Bronchial epithelial cell (primary cell): ENCODE measurements at regions not wholly inside any gene's neighbourhood (a gene's known extent, or its start where the extent isn't known, plus 50 kb on each side); places are given as distances from the start of the nearest gene placed in this dataset.
A peak's percentile ranks its signal among the peaks of the same experiment; 100 is the strongest.
"Not testable (repeated sequence)": the region's sequence is repeated elsewhere in the genome, so short reads cannot be mapped to it uniquely, and the experiment has no call there.

Experiments
- DNase-seq: peaks from one replicate; pipeline ENCODE4 v3.0.0-alpha.2; 2010; ENCODE audit warnings: low read depth
- FAIRE-seq: peaks from 2 replicates; lab custom pipeline; 2011; peaks lifted over from hg19 to GRCh38; lab: Jason Lieb, UNC
- H3K27me3 ChIP-seq: 2 replicates; pipeline ENCODE4 v1.5.1; 2011; ENCODE audit warnings: low read length; ENCODE audit not compliant: control insufficient read depth, insufficient read depth
- H3K36me3 ChIP-seq: 2 replicates; pipeline ENCODE4 v1.5.1; 2011; ENCODE audit warnings: low read length; ENCODE audit not compliant: control insufficient read depth, insufficient read depth
- H3K4me3 ChIP-seq: 2 replicates; pipeline ENCODE4 v1.5.1; 2011; ENCODE audit warnings: mild to moderate bottlenecking, low read depth, low read length, control low read depth
- CTCF ChIP-seq: IDR thresholded peaks from 2 replicates; pipeline ENCODE4 v1.5.1; 2011; ENCODE audit warnings: mild to moderate bottlenecking, moderate library complexity, low read length, control low read depth, inconsistent platforms; ENCODE audit not compliant: insufficient read depth, severe bottlenecking

GRCh38 chr2:234251326-234252271 lies 201.1 kb downstream of the SPP2 start:
- TF ChIP-seq CTCF: no peak
- Histone ChIP-seq H3K27me3 (no peaks in the 10 kb centered on the region), H3K36me3 (no peaks in the 10 kb centered on the region), H3K4me3 (no peak overlapping the region)
- peak; percentile 78 for DNase-seq
- FAIRE-seq: peak; percentile 97

- Histone ChIP-seq H3K27me3 (no peaks in the 10 kb centered on the region), H3K36me3 (no peaks in the 10 kb centered on the region), H3K4me3 (no peak overlapping the region)
- no peak for FAIRE-seq
- TF ChIP-seq CTCF: no peak
- DNase-seq: no peak
Measured at GRCh38 chr2:234250926-234251325, 200.4 kb downstream of the SPP2 start.

- FAIRE-seq (peak; percentile 23), DNase-seq (peak; percentile 94)
- TF ChIP-seq CTCF: no peak
- Histone ChIP-seq H3K4me3 (no peak overlapping the region), H3K27me3 (no peaks in the 10 kb centered on the region), H3K36me3 (no peaks in the 10 kb centered on the region)
Measured at GRCh38 chr2:234249873-234250272, 199.4 kb downstream of the SPP2 start.

- TF ChIP-seq CTCF: no peak
- H3K4me3 ChIP-seq: no peak overlapping the region
- no peaks in the 10 kb centered on the region for H3K36me3 ChIP-seq
- FAIRE-seq (no peak), DNase-seq (peak; percentile 12)
- no peaks in the 10 kb centered on the region for H3K27me3 ChIP-seq
Measured at GRCh38 chr2:234249034-234249735, 198.7 kb downstream of the SPP2 start.

- DNase-seq, FAIRE-seq: not testable (repeated sequence)
Measured at GRCh38 chr2:234248213-234248710, 197.8 kb downstream of the SPP2 start.

More at GRCh38 chr2:234248213-234248710, 197.8 kb downstream of the SPP2 start:
- not testable (repeated sequence) for H3K36me3 ChIP-seq, H3K27me3 ChIP-seq, H3K4me3 ChIP-seq
